Loucy (cell line): ENCODE measurements at regions not wholly inside any gene's neighbourhood (a gene's known extent, or its start where the extent isn't known, plus 50 kb on each side); places are given as distances from the start of the nearest gene placed in this dataset.

ENCODE experiments used
- CTCF ChIP-seq: fragments of 200-600 bp; sonication (generic); conservative IDR thresholded peaks from 2 replicates; pipeline ENCODE4 v1.5.1; 2014; ENCODE audit warnings: mild to moderate bottlenecking, antibody characterized with exemption, low read length
- EZH2phosphoT487 ChIP-seq: fragments of 200-600 bp; IDR thresholded peaks from 2 replicates; pipeline ENCODE4 v1.6.1; 2018; ENCODE audit warnings: antibody characterized with exemption, mild to moderate bottlenecking, moderate library complexity, borderline replicate concordance

- TF ChIP-seq CTCF (no peak), EZH2phosphoT487 (no peak)
Measured at GRCh38 chrX:39247536-39247935, 446.3 kb downstream of the MID1IP1 start.
